Ishikawa (cell line): ENCODE measurements at regions not wholly inside any gene's neighbourhood (a gene's known extent, or its start where the extent isn't known, plus 50 kb on each side); places are given as distances from the start of the nearest gene placed in this dataset.

Experiments used
- CEBPB ChIP-seq: IDR thresholded peaks from 2 replicates; pipeline ENCODE4 v1.6.1; 2012
- CREB1 ChIP-seq: IDR thresholded peaks from 2 replicates; pipeline ENCODE4 v1.6.1; 2012; ENCODE audit warnings: low read depth
- EGR1 ChIP-seq: IDR thresholded peaks from 2 replicates; pipeline ENCODE4 v1.6.1; 2012
- EP300 ChIP-seq: IDR thresholded peaks from 2 replicates; pipeline ENCODE4 v1.6.1; 2012; ENCODE audit warnings: borderline replicate concordance
- FOXM1 ChIP-seq: IDR thresholded peaks from 2 replicates; pipeline ENCODE4 v1.6.1; 2012; ENCODE audit warnings: low read depth, borderline replicate concordance
- MAX ChIP-seq: IDR thresholded peaks from 2 replicates; pipeline ENCODE4 v1.6.1; 2012
- NFIC ChIP-seq: IDR thresholded peaks from 2 replicates; pipeline ENCODE4 v1.6.1; 2012
- RAD21 ChIP-seq: IDR thresholded peaks from 2 replicates; pipeline ENCODE4 v1.6.1; 2012; ENCODE audit warnings: low read depth
- REST ChIP-seq: IDR thresholded peaks from 2 replicates; pipeline ENCODE4 v1.6.1; 2012; ENCODE audit warnings: low read depth, mild to moderate bottlenecking
- TAF1 ChIP-seq: IDR thresholded peaks from 2 replicates; pipeline ENCODE4 v1.6.1; 2012; ENCODE audit warnings: low read depth, mild to moderate bottlenecking
- TCF12 ChIP-seq: IDR thresholded peaks from 2 replicates; pipeline ENCODE4 v1.6.1; 2012; ENCODE audit warnings: low read depth
- TEAD4 ChIP-seq: IDR thresholded peaks from 2 replicates; pipeline ENCODE4 v1.6.1; 2012
- USF1 ChIP-seq: IDR thresholded peaks from 2 replicates; pipeline ENCODE4 v1.6.1; 2012
- YY1 ChIP-seq: IDR thresholded peaks from 2 replicates; pipeline ENCODE4 v1.6.1; 2012; ENCODE audit warnings: low read depth
- ZBTB7A ChIP-seq: IDR thresholded peaks from 2 replicates; pipeline ENCODE4 v1.6.1; 2012; ENCODE audit warnings: low read depth

GRCh38 chr13:50401049-50401505 is 385.8 kb downstream of the KCNRG start:
- TF ChIP-seq TAF1 (no peak), MAX (no peak), ZBTB7A (no peak), CREB1 (no peak), TEAD4 (no peak), CEBPB (no peak), REST (no peak)

GRCh38 chr13:50401721-50402465 is 386.6 kb downstream of the KCNRG start:
- no peak for TF ChIP-seq CEBPB
- TF ChIP-seq EGR1 = no peak
- no peak for TF ChIP-seq REST
- no peak for TF ChIP-seq NFIC
- no peak for TF ChIP-seq TAF1
- TF ChIP-seq CREB1 = no peak
- TF ChIP-seq RAD21 = no peak
- TF ChIP-seq ZBTB7A = no peak
- no peak for TF ChIP-seq YY1
- TF ChIP-seq MAX = no peak
- no peak for TF ChIP-seq TCF12
- no peak for TF ChIP-seq EP300
- TF ChIP-seq FOXM1 = no peak
- TF ChIP-seq TEAD4 = no peak

- no peak for TF ChIP-seq RAD21
- TF ChIP-seq YY1 = no peak
- TF ChIP-seq USF1 = no peak
- TF ChIP-seq TAF1 = no peak
- TF ChIP-seq ZBTB7A = no peak
- no peak for TF ChIP-seq EGR1
These were observed 388.1 kb downstream of the KCNRG start for GRCh38 chr13:50403311-50403710.

- TF ChIP-seq CREB1 (no peak), NFIC (no peak), CEBPB (no peak), TCF12 (no peak), FOXM1 (no peak), EGR1 (no peak), MAX (no peak), TEAD4 (no peak), YY1 (no peak), EP300 (no peak)
These were observed 388.9 kb downstream of the KCNRG start for GRCh38 chr13:50404116-50404515.

- no peak for TF ChIP-seq YY1
- TF ChIP-seq TEAD4 = no peak
- no peak for TF ChIP-seq TCF12
- no peak for TF ChIP-seq TAF1
- TF ChIP-seq USF1 = no peak
These were observed 389.5 kb downstream of the KCNRG start for GRCh38 chr13:50404769-50405168.

- no peak for TF ChIP-seq RAD21
- TF ChIP-seq TAF1 = no peak
- TF ChIP-seq YY1 = no peak
- TF ChIP-seq CEBPB = no peak
- TF ChIP-seq USF1 = no peak
- no peak for TF ChIP-seq TCF12
- TF ChIP-seq FOXM1 = no peak
- no peak for TF ChIP-seq REST
- TF ChIP-seq TEAD4 = no peak
- no peak for TF ChIP-seq EGR1
- TF ChIP-seq ZBTB7A = no peak
- no peak for TF ChIP-seq MAX
- TF ChIP-seq CREB1 = no peak
These were observed 391.6 kb downstream of the KCNRG start for GRCh38 chr13:50406831-50407230.
